ENCODE measurements at regions not wholly inside any gene's neighbourhood (a gene's known extent, or its start where the extent isn't known, plus 50 kb on each side); places are given as distances from the start of the nearest gene placed in this dataset.
"Not testable (repeated sequence)": the region's sequence is repeated elsewhere in the genome, so short reads cannot be mapped to it uniquely, and the experiment has no call there.

DNA sequence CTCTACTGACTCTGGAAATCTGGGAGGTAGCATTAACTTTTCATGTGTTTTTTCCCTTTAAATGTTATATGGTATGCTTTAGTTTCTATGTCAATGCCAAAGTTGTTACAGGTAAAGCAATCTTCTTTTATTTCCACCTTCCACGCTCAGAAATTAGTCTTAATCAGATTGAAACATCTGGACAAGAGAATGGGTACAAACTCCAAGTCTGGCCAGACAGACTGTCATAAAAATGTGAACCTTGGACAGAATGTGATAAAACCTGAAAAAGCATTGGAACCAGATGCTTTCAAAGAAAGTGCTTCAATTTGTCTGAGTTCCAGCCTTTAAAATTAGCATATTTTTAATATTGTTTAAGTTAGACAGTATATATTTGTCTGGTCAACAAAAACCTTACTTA lies 110.7 kb upstream of the P2RY1 start:
- no peak for DNase-seq

GRCh38 chr3:152728231-152728980 lies 106.5 kb upstream of the P2RY1 start:
- no peak for DNase-seq

- DNase-seq: no peak
Observed at GRCh38 chr3:152729906-152730305, 105.0 kb upstream of the P2RY1 start.

DNA sequence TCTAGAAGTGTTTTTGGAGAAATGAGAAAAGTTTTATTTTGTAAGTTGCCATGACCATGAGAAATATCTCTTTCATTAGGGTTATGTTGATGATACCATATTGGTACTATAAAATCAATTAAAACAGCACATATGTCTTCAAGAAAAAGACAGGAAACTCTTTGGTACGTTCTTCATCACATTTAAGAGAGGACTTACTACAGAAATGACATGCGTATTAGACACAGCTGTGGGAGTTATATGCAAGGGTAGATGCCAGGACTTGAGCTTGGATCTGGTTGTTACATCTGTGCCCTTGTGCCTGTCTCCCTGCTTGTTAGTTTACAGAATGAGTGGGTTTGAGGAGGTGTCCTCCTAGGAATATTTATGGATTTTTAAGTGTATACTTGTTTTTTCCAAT lies 103.4 kb upstream of the P2RY1 start:
- no peak for DNase-seq

- DNase-seq: no peak
Observed at GRCh38 chr3:152733584-152734119, 101.3 kb upstream of the P2RY1 start.

- no peak for DNase-seq
Observed at GRCh38 chr3:152737021-152737908, 97.7 kb upstream of the P2RY1 start.

DNA sequence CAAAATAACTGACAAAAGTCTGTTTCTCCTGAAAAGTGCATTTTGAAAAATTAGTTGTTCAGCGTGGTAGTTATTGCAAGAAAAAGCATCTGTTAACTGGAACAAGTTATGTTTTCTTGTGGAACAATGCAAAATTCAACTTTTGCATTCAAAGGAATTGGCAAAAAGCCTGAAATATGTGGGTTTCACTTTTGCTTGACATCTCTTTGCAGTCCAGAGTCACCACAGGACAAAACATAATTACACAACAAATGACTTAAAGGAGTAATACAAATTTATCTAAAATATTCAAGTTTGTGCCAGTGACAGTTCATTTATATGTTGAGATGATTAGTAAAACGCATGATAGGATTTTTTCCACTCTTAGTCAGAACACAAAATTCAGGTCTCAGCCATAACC lies 96.3 kb upstream of the P2RY1 start:
- DNase-seq: no peak

GRCh38 chr3:152742368-152743347 lies 92.3 kb upstream of the P2RY1 start:
- DNase-seq: no peak

DNA sequence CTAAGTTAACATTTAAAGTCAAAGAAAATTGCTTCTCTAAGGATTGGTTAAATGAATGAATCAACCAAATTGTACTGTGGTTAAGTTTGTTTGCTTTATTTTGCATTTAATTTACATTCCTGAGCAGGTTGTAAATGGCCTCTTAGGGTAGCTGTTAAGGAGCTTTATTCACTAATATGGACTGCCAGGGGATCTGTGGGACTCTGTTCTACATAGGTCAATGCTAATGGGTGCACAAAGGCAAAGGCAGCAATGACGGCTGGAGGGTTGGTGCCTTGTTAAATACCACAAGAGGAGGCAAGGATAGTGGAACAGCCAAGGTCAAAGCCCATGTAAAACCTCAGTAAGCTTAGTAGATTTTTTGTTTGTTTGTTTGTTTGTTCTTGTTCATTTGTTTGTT lies 89.3 kb upstream of the P2RY1 start:
- no peak for DNase-seq

DNA sequence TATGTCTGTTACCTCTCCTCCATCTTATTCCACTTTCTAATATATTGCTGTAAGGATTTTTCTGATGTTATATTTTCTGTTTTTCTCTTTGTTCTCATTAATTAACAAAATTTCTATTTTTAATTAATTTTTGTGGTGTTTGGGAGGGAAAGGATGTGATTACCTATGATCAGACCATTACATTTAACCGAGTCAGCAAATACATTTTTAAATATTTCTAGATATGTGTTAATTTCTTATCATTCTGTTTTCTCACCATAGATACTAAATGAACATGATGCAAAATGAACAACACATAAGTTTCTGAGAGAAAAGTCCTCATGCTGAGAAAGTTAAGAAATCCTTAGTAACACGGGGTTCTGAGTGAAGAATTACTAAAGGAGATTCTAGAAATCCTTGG lies 80.6 kb upstream of the P2RY1 start:
- no peak for DNase-seq

GRCh38 chr3:152756807-152757206 lies 78.1 kb upstream of the P2RY1 start:
- no peak for DNase-seq

DNA sequence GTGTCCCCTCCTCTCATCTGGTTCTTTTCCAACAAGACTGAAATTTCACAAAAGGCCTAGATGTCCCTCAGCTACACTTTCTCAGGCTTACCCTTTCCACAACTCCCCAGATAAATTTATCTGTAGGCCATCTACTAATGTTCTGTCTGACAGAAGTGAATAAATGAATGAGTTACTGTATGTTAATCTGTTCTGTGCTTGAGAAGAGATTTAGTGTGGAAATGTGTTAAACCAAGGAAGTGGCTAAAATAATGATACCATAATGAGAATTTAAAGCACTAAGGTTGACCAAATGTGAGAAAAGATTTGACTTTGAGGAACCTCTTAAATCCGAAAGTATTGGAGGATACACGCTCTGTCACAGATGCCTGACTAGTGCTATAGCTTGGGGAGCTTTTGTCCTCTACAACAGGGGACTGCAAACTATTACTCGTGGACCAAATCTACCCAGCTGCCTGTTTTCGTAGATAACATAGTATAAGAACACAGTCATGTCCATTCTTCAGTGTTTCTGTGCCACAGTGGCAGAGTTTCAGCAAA lies 74.8 kb upstream of the P2RY1 start:
- no peak for DNase-seq

DNA sequence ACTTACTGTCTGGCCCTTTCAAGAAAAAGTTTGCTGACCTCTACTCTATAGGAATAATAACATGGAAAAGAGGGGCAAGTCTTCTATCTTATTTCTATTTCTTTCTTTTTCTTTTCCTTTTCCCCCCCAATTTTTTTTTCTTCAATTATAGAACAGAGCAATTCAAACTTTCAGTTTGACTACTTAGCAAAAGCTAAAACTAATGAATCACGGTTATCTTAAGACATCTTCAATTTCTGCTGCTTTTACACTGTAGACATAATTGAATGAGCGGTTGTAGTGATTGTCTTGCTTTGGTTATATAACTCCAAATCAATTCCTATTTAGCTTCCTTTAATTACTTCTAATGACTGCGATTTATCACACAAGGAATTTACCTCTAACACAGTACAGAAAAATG lies 74.3 kb upstream of the P2RY1 start:
- no peak for DNase-seq

GRCh38 chr3:152768478-152768877 lies 66.5 kb upstream of the P2RY1 start:
- DNase-seq: no peak

- no peak for DNase-seq
Observed at GRCh38 chr3:152769523-152769922, 65.4 kb upstream of the P2RY1 start.

- DNase-seq: no peak
Observed at GRCh38 chr3:152770296-152770695, 64.6 kb upstream of the P2RY1 start.

- no peak for DNase-seq
Observed at GRCh38 chr3:152771120-152771519, 63.8 kb upstream of the P2RY1 start.

- no peak for DNase-seq
Observed at GRCh38 chr3:152772674-152773225, 62.2 kb upstream of the P2RY1 start.

- no peak for DNase-seq
Observed at GRCh38 chr3:152773633-152774032, 61.3 kb upstream of the P2RY1 start.

DNA sequence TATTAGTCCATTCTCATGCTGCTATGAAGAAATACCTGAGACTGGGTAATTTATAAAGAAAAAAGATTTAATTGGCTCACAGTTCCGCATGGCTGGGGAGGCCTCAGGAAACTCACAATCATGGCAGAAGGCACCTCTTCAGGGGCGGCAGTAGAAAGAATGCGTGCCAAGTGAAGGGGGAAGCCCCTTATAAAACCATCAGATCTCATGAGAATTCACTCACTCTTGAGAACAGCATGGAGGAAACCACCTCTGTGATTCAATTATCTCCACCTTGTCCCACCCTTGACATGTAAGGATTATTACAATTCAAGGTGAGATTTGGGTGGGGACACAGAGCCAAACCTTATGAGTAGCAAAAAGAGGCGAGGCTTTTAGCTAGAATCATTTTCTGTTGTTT lies 60.7 kb upstream of the P2RY1 start:
- not testable (repeated sequence) for DNase-seq

DNA sequence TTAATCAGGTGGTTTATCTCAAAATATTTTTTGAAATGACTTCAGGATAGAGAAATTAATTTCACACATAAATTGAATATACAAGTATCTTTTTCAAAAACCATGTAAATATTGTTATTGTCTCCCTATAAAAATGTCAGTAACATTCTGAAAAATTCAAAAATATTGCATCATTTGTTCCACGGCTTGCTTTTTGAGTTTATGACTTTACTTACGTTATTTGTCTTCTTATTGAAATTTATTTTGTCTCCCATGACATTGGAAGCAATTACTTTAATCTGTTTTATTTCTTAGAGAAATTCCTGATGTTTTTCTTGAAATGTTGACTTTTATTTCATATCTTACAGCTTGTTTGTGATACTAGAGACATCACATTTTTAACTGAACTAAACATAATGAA lies 56.9 kb upstream of the P2RY1 start:
- no peak for DNase-seq

- DNase-seq: no peak
Observed at GRCh38 chr3:152779653-152780052, 55.3 kb upstream of the P2RY1 start.

All from NCI-H1105 (cell line).